ENCODE measurements at regions not wholly inside any gene's neighbourhood (a gene's known extent, or its start where the extent isn't known, plus 50 kb on each side); places are given as distances from the start of the nearest gene placed in this dataset.

- H3K4me1 Mint-ChIP-seq (ENCODE audit: low read depth, unreplicated experiment) = no peaks in the 10 kb centered on the region
- no peak overlapping the region for H3K27ac Mint-ChIP-seq (ENCODE audit: unreplicated experiment)
- H3K36me3 Mint-ChIP-seq (ENCODE audit: unreplicated experiment) = no peaks in the 10 kb centered on the region
- H3K9me3 Mint-ChIP-seq (ENCODE audit: unreplicated experiment) = no peaks in the 10 kb centered on the region
- H3K27me3 Mint-ChIP-seq (ENCODE audit: unreplicated experiment) = no peaks in the 10 kb centered on the region
- H3K4me3 Mint-ChIP-seq (ENCODE audit: unreplicated experiment) = no peak overlapping the region
- no peak for DNase-seq
- no peak for TF ChIP-seq CTCF (IDR thresholded peaks at IDR 0.05; ENCODE audit: partially characterized antibody, unreplicated experiment)
Observed at GRCh38 chr6:145312481-145312880, 422.8 kb downstream of the EPM2A start.

GRCh38 chr6:145313041-145313855, 422.1 kb downstream of the EPM2A start:
- H3K27me3 Mint-ChIP-seq (ENCODE audit: unreplicated experiment) = no peaks in the 10 kb centered on the region
- TF ChIP-seq CTCF (IDR thresholded peaks at IDR 0.05; ENCODE audit: partially characterized antibody, unreplicated experiment) = no peak
- no peaks in the 10 kb centered on the region for H3K36me3 Mint-ChIP-seq (ENCODE audit: unreplicated experiment)
- no peaks in the 10 kb centered on the region for H3K9me3 Mint-ChIP-seq (ENCODE audit: unreplicated experiment)
- no peak overlapping the region for H3K4me3 Mint-ChIP-seq (ENCODE audit: unreplicated experiment)
- DNase-seq = no peak
- no peak overlapping the region for H3K27ac Mint-ChIP-seq (ENCODE audit: unreplicated experiment)
- no peaks in the 10 kb centered on the region for H3K4me1 Mint-ChIP-seq (ENCODE audit: low read depth, unreplicated experiment)

- Mint-ChIP-seq H3K27ac (ENCODE audit: unreplicated experiment) (no peak overlapping the region), H3K9me3 (ENCODE audit: unreplicated experiment) (no peaks in the 10 kb centered on the region), H3K27me3 (ENCODE audit: unreplicated experiment) (no peaks in the 10 kb centered on the region), H3K36me3 (ENCODE audit: unreplicated experiment) (no peaks in the 10 kb centered on the region), H3K4me3 (ENCODE audit: unreplicated experiment) (no peak overlapping the region), H3K4me1 (ENCODE audit: low read depth, unreplicated experiment) (no peaks in the 10 kb centered on the region)
- TF ChIP-seq CTCF (IDR thresholded peaks at IDR 0.05; ENCODE audit: partially characterized antibody, unreplicated experiment) = no peak
- DNase-seq = no peak
Observed at GRCh38 chr6:145315982-145316600, 419.2 kb downstream of the EPM2A start.

- H3K9me3 Mint-ChIP-seq (ENCODE audit: unreplicated experiment) = no peaks in the 10 kb centered on the region
- H3K4me1 Mint-ChIP-seq (ENCODE audit: low read depth, unreplicated experiment) = no peaks in the 10 kb centered on the region
- TF ChIP-seq CTCF (IDR thresholded peaks at IDR 0.05; ENCODE audit: partially characterized antibody, unreplicated experiment) = no peak
- no peak overlapping the region for H3K4me3 Mint-ChIP-seq (ENCODE audit: unreplicated experiment)
- DNase-seq = no peak
- no peaks in the 10 kb centered on the region for H3K36me3 Mint-ChIP-seq (ENCODE audit: unreplicated experiment)
- H3K27ac Mint-ChIP-seq (ENCODE audit: unreplicated experiment) = no peak overlapping the region
- no peaks in the 10 kb centered on the region for H3K27me3 Mint-ChIP-seq (ENCODE audit: unreplicated experiment)
Observed at GRCh38 chr6:145318952-145319351, 416.4 kb downstream of the EPM2A start.

GRCh38 chr6:145319605-145320004, 415.7 kb downstream of the EPM2A start:
- TF ChIP-seq CTCF (IDR thresholded peaks at IDR 0.05; ENCODE audit: partially characterized antibody, unreplicated experiment) = no peak
- Mint-ChIP-seq H3K36me3 (ENCODE audit: unreplicated experiment) (no peaks in the 10 kb centered on the region), H3K27ac (ENCODE audit: unreplicated experiment) (no peak overlapping the region), H3K4me1 (ENCODE audit: low read depth, unreplicated experiment) (no peaks in the 10 kb centered on the region), H3K9me3 (ENCODE audit: unreplicated experiment) (no peaks in the 10 kb centered on the region), H3K27me3 (ENCODE audit: unreplicated experiment) (no peaks in the 10 kb centered on the region), H3K4me3 (ENCODE audit: unreplicated experiment) (no peak overlapping the region)
- DNase-seq = no peak
